CD4-positive, alpha-beta T cell treated with Interleukin-17A for 4 hours (primary cell): ENCODE measurements at regions not wholly inside any gene's neighbourhood (a gene's known extent, or its start where the extent isn't known, plus 50 kb on each side); places are given as distances from the start of the nearest gene placed in this dataset.
"Not testable (repeated sequence)": the region's sequence is repeated elsewhere in the genome, so short reads cannot be mapped to it uniquely, and the experiment has no call there.

Experiments
- DNase-seq: peaks from one replicate; pipeline ENCODE4 v3.0.0-alpha.2; 2020; ENCODE audit warnings: mixed read lengths

GRCh38 chr2:37722971-37723370, 51.5 kb upstream of the CDC42EP3 start:
- DNase-seq = not testable (repeated sequence)

- no peak for DNase-seq
Measured at GRCh38 chr2:37730037-37730818, 58.8 kb upstream of the CDC42EP3 start.

DNA sequence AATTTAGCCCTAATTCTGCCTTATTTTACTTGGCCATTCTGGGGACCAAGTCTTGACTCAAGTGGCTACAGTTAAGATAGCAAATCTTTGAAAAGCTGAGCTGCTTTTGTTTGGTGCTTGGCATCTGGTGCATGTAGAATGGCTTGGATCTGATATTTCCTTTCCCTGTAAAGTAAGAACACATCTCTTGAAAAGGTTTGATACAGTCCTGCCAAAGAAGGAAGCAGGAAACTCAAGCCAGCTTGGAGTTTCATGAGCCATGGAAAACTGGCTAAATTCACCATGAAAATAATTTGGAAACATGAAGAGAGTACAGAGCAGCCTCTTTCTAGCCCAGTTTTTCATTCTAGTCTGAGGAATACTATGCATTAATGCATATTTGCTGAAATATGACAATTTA, 61.0 kb upstream of the CDC42EP3 start:
- DNase-seq = not testable (repeated sequence)

- no peak for DNase-seq
Measured at GRCh38 chr2:37733251-37733650, 61.8 kb upstream of the CDC42EP3 start.

DNA sequence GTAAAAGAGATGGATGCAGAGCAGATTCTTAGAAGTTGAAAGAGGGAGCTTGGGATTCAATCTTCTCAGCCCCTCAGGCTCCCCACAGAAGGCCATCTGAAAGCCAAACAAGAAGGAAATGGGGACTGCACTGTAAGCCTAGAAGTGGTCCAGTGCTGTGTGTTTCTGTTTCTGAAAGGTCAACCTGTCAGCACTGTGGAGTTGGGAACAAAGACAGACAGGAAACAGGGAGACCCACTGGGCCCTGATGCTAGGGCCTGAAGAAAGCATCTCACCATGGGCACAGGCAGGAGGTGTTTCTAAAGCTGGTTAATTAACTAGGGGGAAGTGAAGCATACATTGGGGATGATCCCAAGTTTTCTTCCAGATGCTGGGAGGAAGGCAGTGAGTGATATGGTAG, 62.5 kb upstream of the CDC42EP3 start:
- not testable (repeated sequence) for DNase-seq

DNA sequence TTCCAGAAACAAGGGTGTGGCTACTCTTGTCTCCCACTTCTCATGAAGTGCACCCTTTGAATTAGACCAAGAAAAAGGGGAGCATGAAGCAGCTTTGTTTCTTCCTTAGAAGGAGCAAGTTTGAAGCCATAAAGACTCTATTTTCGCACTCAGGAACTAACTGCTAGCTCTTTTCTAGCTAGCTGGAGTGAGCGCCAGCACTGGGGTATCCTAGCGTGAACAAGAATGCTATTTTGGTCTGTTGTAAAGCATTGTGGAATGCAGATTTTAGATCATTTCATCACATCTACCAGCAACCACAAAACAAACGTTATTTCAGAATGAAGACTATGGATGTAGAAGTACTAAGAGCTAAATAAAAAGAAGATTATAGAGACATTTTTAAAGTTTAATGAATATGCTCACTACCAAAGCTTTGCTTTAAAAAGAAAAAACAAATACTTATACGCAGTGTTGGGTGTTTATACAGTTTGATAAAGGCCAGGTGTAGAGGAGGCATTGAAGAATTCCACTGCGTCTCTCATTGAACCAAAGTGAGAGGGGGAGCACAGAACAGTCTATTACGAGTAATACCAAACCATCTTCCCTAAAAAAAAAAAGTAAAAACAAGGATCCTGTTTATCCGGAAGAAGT, 63.6 kb upstream of the CDC42EP3 start:
- DNase-seq = not testable (repeated sequence)

DNA sequence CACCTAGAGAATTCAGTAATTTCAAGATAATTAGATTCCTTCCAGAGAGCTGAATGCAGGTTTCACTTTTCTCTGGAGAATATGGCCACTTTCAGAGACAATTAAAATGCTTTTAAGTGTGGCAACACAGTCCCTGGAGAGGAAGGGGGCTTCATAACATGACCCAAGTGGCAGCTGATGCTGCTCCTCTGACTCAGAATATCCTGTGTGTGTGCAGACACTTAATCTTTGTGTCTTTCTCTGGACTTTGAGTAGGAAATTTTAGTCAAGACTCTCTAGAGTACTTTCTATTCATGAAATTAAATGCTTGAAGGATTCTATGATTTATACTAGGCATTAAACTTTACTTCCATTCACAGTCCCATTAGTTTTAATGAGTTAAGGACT, 64.1 kb upstream of the CDC42EP3 start:
- not testable (repeated sequence) for DNase-seq

DNA sequence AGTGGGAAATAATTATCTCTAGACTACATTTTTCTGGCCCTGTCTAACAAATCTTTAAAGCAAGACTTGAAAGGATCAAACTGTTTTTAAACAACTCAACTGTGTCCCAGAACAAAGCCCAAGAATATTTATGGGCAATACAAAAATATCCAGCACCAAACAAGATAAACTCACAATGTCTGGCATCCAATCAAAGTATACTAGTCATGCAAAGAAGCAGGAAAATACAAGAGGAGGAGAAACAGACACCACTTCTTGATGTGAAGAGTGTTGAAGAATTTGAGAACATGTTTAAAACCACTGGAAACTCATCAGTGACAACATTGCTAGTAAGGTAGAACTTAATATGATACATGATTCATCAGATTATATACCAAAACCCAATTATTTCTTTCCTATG, 66.1 kb upstream of the CDC42EP3 start:
- DNase-seq = no peak

DNA sequence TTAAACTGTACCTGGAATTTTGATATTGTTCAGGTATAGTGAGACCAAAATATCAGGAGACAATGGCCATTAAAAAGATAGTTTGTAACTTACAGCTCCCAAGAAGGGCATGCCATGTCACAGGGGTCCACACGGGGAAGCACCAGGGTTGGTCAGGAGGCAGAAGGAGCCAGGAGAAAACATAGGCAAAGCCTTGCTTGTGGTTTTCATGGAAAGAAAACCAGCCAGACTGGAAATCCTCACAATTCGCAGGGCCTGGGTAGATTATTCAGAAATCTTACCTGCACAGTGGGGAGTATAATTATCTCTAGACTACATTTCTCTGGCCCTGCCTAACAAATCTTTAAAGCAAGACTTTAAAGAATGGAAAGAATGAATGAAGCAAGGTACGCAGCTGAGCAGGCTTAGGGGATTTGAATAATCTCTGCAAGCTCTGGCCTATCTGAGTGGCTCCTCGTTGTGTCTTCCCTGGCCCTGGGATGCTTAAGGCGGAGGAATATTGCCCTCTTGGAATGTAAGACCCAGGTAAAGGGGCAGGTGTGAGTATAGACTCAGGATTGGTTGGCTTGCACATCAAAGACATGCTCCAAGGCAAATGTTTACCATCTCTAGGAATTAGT, 66.9 kb upstream of the CDC42EP3 start:
- no peak for DNase-seq

DNA sequence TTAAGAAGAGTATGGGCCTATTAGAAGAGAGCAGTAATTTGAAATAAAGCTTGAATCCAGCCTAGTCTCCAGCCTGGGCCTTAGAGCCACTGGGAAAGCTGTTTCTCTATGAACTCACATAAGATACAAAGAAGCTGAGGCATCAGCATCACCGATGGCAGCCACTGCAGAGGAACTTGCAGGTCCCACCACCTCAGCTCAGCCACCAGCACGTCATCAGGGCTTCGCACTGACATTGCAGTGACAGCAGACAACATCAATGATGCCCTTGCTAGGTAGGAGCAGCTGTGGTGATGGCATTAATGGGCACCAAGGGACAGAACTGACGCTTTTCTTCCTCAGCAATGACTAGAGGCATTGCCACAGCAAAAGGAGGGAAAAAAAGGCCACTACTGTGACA, 67.7 kb upstream of the CDC42EP3 start:
- DNase-seq = no peak

GRCh38 chr2:37740164-37740739, 68.8 kb upstream of the CDC42EP3 start:
- DNase-seq = no peak

- no peak for DNase-seq
Measured at GRCh38 chr2:37742286-37742685, 70.8 kb upstream of the CDC42EP3 start.

GRCh38 chr2:37744010-37744409, 72.6 kb upstream of the CDC42EP3 start:
- DNase-seq = no peak

DNA sequence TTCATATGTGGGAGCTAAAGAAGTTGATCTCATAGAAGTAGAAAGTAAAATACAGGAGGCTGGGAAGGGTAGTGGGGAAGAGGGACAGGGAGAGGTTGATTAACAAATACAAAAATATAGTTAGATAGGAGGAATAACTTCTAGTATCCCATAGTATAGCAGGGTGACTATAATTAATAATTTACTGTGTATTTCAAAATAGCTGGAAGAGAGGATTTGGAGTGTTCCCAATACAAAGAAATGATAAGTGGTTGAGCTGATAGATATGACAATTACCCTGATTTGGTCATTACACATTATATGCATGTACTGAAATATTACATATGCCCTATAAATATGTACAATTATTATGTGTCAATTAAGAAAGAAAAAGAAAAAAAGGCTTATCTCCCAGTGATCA, 73.5 kb upstream of the CDC42EP3 start:
- DNase-seq = not testable (repeated sequence)

DNA sequence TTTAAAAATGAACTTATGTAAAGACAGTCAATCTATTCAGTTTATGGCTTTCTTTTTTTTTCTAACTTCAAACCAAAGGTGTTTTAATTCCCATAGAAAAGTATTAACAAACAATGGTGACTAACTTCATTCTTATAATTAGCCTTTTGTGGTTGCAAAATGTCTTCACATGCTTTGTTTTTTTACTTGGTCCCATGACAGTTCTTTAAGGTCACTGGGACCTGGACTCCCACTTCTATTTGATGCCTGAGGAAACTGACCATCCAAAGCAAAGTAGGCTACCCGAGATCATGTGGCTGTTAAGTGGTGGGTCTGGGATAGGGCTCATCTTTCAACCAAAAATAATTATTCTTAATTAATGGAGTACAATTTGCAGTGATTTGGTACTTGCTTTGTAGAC, 74.6 kb upstream of the CDC42EP3 start:
- not testable (repeated sequence) for DNase-seq

GRCh38 chr2:37746883-37747282, 75.4 kb upstream of the CDC42EP3 start:
- DNase-seq = no peak

GRCh38 chr2:37748541-37748940, 77.1 kb upstream of the CDC42EP3 start:
- no peak for DNase-seq

GRCh38 chr2:37750286-37750685, 78.8 kb upstream of the CDC42EP3 start:
- DNase-seq = not testable (repeated sequence)

GRCh38 chr2:37752766-37753165, 81.3 kb upstream of the CDC42EP3 start:
- no peak for DNase-seq

- no peak for DNase-seq
Measured at GRCh38 chr2:37753758-37754157, 82.3 kb upstream of the CDC42EP3 start.

DNA sequence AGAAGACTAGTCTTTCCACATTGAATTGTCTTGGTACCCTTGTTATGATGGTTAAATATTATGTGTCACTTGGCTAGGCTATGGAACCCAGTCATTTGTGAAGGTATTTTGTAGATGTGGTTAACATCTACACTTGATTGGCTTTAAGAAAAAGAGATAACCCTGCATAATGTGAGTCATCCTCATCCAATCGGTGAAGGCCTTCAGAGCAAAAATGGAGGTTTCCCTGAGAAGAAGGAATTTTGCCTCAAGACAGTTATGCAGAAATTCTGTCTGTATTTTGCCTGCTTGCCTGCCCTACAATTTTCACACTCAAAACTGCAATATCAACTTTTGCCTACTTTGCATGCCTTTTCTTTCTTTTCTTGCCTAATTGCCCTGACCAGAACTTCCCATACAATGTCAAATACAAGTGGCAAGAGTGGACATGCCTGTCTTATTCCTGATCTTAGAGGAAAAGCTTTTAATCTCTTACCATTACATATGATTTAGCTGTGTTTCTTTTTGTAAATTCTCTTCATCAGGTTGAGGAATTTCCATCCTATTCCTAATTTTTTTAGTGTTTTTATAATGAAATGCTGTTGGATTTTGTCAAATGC, 84.6 kb upstream of the CDC42EP3 start:
- DNase-seq = not testable (repeated sequence)

DNA sequence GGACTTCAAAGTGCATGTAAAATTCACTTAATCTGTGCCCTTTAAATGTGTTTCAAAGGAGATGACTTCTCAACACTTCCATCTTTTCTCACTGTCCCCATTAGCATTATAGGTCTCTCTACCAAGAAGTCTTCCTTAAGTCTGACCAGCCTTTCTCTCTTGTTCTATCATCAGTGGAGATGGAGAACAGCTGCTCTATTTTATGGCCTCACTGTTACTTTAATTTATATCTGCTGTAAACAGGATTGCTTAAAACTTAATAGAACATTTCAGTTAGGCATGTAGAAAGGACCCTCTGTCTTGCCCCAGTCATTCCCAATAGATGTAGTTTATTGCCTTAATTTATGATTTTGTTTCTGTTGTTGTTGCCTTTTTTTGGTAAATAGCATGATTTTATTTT, 86.0 kb upstream of the CDC42EP3 start:
- DNase-seq = not testable (repeated sequence)

GRCh38 chr2:37758141-37758601, 86.7 kb upstream of the CDC42EP3 start:
- not testable (repeated sequence) for DNase-seq
